Esophagus squamous epithelium (tissue), 4 donors: ENCODE measurements at regions not wholly inside any gene's neighbourhood (a gene's known extent, or its start where the extent isn't known, plus 50 kb on each side); places are given as distances from the start of the nearest gene placed in this dataset.

ENCODE experiments used
- POLR2A ChIP-seq, 4 donors: fragments of 450-650 bp; IDR thresholded peaks; one replicate each; pipeline ENCODE4 v1.6.1; 2017; ENCODE audit warnings: antibody characterized with exemption in 4 of 4, mild to moderate bottlenecking in 4 of 4, moderate library complexity in 3 of 4
- TF ChIP-seq, protein P1 (sequence below), 6 experiments: fragments of 450-650 bp in 4 of 6; fragments of 200-600 bp in 2 of 6; sonication (generic) in 2 of 6; IDR thresholded peaks; one replicate each; pipeline ENCODE4 v1.5.1; 2016 to 2019; ENCODE audit warnings: antibody characterized with exemption in 6 of 6, mild to moderate bottlenecking in 4 of 6, moderate library complexity in 4 of 6

DNA sequence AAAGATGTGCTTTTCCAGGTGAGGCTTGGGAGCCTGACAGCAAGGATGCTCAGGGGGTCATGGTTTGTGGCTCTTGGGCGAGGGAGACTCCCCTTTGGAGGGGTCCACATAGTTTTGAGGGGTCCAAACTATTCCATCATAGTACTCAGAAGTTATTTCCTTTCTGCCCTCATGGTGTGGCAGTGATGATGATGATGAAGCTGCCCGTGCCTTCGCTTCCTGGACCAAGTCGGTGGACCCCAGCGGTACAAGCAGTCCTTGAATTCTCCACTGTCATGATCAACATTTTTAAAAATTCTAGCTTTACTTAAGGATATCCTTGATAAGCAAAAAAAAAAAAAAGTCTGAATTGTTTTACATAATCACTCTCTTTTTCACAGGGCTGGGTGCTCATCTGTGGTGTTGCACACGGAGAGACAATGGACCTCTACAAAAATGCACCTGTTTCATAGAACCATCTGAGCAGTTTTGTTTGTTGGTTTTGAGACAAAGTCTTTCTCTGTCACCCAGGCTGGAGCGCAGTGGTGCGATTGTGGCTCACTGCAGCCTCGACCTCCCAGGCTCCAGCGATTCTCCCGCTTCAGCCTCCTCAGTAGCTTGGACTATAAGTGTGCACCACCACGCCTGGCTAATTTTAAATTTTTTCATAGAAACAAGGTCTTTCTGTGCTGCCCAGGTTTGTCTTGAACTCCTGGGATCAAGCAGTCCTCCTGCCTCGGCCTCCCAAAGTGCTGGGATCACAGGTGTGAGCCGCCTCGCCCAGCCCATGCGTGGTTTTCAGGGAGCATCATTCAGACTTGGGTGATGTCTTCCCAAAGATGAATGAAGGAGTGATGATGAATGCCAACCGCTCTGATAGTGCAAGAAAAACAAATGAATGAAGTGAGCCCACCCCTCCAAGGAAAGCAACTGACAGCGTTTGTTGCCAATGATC, 271.4 kb upstream of the HDAC4 start:
- no peak for TF ChIP-seq POLR2A (IDR thresholded peaks at IDR 0.05)
- TF ChIP-seq, protein P1, sequence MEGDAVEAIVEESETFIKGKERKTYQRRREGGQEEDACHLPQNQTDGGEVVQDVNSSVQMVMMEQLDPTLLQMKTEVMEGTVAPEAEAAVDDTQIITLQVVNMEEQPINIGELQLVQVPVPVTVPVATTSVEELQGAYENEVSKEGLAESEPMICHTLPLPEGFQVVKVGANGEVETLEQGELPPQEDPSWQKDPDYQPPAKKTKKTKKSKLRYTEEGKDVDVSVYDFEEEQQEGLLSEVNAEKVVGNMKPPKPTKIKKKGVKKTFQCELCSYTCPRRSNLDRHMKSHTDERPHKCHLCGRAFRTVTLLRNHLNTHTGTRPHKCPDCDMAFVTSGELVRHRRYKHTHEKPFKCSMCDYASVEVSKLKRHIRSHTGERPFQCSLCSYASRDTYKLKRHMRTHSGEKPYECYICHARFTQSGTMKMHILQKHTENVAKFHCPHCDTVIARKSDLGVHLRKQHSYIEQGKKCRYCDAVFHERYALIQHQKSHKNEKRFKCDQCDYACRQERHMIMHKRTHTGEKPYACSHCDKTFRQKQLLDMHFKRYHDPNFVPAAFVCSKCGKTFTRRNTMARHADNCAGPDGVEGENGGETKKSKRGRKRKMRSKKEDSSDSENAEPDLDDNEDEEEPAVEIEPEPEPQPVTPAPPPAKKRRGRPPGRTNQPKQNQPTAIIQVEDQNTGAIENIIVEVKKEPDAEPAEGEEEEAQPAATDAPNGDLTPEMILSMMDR (IDR thresholded peaks at IDR 0.05): no peak
